Neural crest cell (in vitro differentiated cells): ENCODE measurements at regions not wholly inside any gene's neighbourhood (a gene's known extent, or its start where the extent isn't known, plus 50 kb on each side); places are given as distances from the start of the nearest gene placed in this dataset.

Source experiments
- DNase-seq: peaks from one replicate; pipeline ENCODE4 v3.0.0; 2021; ENCODE audit warnings: low read depth, mixed read lengths, low spot score
- H3K27ac Mint-ChIP-seq: one replicate; pipeline ENCODE4 v1.8.0; 2021; ENCODE audit warnings: mild to moderate bottlenecking, mixed read lengths; ENCODE audit not compliant: unreplicated experiment
- H3K27me3 Mint-ChIP-seq: 2 replicates; pipeline ENCODE4 v1.8.0; 2021; ENCODE audit warnings: low read depth, mild to moderate bottlenecking, mixed read lengths
- H3K36me3 Mint-ChIP-seq: 2 replicates; pipeline ENCODE4 v1.8.0; 2021; ENCODE audit warnings: low read depth, mild to moderate bottlenecking, mixed read lengths
- H3K4me1 Mint-ChIP-seq: 2 replicates; pipeline ENCODE4 v1.8.0; 2021; ENCODE audit warnings: mixed read lengths
- H3K4me3 Mint-ChIP-seq: one replicate; pipeline ENCODE4 v1.8.0; 2021; ENCODE audit warnings: mild to moderate bottlenecking, mixed read lengths
- H3K9me3 Mint-ChIP-seq: 2 replicates; pipeline ENCODE4 v1.8.0; 2021; ENCODE audit warnings: mixed read lengths
- CTCF ChIP-seq: fragments of 200-600 bp; sonication (generic); conservative IDR thresholded peaks from 2 replicates; pipeline ENCODE4 v1.5.0; 2021; ENCODE audit warnings: antibody characterized with exemption, mild to moderate bottlenecking

GRCh38 chr1:220410611-220411010 is 117.3 kb upstream of the MARK1 start:
- Mint-ChIP-seq H3K4me3 (no peak overlapping the region), H3K27ac (no peak overlapping the region), H3K36me3 (no peaks in the 10 kb centered on the region), H3K4me1 (peaks cover 20% of the 10 kb centered on the region), H3K9me3 (no peaks in the 10 kb centered on the region), H3K27me3 (no peaks in the 10 kb centered on the region)
- no peak for DNase-seq
- TF ChIP-seq CTCF, result no peak

- TF ChIP-seq CTCF, result no peak
- peak overlapping the region; percentile 47 for H3K4me3 Mint-ChIP-seq
- peaks cover 20% of the 10 kb centered on the region for H3K4me1 Mint-ChIP-seq
- H3K27me3 Mint-ChIP-seq, result no peaks in the 10 kb centered on the region
- no peaks in the 10 kb centered on the region for H3K36me3 Mint-ChIP-seq
- peak; percentile 5 for DNase-seq
- no peaks in the 10 kb centered on the region for H3K9me3 Mint-ChIP-seq
- peak overlapping the region; percentile 82 for H3K27ac Mint-ChIP-seq
Observed at GRCh38 chr1:220409771-220410595, 118.0 kb upstream of the MARK1 start.

- peak overlapping the region; percentile 1 for H3K27ac Mint-ChIP-seq
- no peaks in the 10 kb centered on the region for H3K36me3 Mint-ChIP-seq
- H3K9me3 Mint-ChIP-seq, result peaks cover 3% of the 10 kb centered on the region
- no peak for DNase-seq
- peaks cover 2% of the 10 kb centered on the region for H3K27me3 Mint-ChIP-seq
- H3K4me3 Mint-ChIP-seq, result no peak overlapping the region
- TF ChIP-seq CTCF, result no peak
- peaks cover 20% of the 10 kb centered on the region for H3K4me1 Mint-ChIP-seq
Observed at GRCh38 chr1:220407191-220407590, 120.7 kb upstream of the MARK1 start.

GRCh38 chr1:220398238-220398637 is 126.0 kb upstream of the RAB3GAP2 start:
- no peaks in the 10 kb centered on the region for H3K36me3 Mint-ChIP-seq
- no peak overlapping the region for H3K27ac Mint-ChIP-seq
- H3K27me3 Mint-ChIP-seq, result peaks cover 28% of the 10 kb centered on the region
- H3K4me1 Mint-ChIP-seq, result no peaks in the 10 kb centered on the region
- no peak for TF ChIP-seq CTCF
- no peak overlapping the region for H3K4me3 Mint-ChIP-seq
- peaks cover 3% of the 10 kb centered on the region for H3K9me3 Mint-ChIP-seq
- DNase-seq, result no peak

- Mint-ChIP-seq H3K9me3 (no peaks in the 10 kb centered on the region), H3K27ac (no peak overlapping the region), H3K4me1 (no peaks in the 10 kb centered on the region), H3K36me3 (no peaks in the 10 kb centered on the region), H3K4me3 (no peak overlapping the region), H3K27me3 (peaks cover 17% of the 10 kb centered on the region)
- no peak for TF ChIP-seq CTCF
- no peak for DNase-seq
Observed at GRCh38 chr1:220391491-220391890, 119.2 kb upstream of the RAB3GAP2 start.
